ENCODE measurements at regions not wholly inside any gene's neighbourhood (a gene's known extent, or its start where the extent isn't known, plus 50 kb on each side); places are given as distances from the start of the nearest gene placed in this dataset.

DNA sequence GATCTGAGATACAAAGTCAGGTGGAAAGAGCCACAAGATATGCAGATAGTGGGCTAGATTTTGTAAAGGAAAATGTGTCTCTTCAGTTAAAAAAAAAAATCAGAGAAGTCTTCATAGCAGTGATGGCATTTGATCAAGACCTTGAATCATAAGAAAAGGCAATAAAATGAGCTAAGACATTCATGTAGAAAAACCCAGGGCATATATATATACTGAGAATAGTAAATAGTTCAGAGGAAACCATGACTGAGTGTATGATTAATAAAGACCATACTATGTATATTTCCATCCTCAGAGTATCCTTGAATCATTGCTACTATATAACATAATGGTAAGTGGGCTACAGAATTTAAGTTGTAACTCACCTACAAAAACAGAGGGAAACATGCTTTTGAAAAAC is 321.7 kb upstream of the NR5A2 start:
- DNase-seq (ENCODE audit: low read depth in 3 of 3, low spot score in 2 of 3), result no peak

DNA sequence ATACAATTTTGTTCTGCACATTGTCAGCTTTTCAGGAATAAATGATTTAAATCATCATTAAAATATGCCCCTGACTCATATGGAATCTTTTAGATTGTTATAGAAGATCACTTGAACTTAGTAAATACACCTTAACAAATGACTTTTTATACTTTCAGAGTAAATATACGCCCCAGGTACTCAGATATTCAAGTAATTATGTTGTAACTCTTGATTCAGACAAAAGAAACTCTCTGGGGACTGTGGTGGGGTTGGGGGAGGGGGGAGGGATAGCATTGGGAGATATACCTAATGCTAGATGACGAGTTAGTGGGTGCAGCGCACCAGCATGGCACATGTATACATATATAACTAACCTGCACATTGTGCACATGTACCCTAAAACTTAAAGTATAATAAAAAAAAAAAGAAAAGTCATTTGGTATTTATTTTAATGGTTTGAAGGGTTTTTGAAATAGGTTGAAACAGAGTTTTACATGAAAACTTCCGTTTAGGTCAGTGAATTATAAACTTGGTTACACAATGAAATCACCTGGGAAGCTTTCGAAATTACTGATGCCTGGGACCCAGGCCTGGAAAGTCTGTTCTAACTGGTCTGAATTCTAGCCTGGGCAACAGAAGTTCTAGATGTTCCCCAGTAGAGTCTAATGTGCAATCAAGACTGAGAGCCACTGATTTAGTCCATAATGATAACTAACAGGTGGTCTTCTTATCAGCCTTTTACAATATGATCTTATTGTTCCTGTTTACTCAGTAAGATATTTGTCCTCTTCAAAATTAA is 320.5 kb upstream of the NR5A2 start:
- no peak for DNase-seq (ENCODE audit: low read depth in 3 of 3, low spot score in 2 of 3)

DNA sequence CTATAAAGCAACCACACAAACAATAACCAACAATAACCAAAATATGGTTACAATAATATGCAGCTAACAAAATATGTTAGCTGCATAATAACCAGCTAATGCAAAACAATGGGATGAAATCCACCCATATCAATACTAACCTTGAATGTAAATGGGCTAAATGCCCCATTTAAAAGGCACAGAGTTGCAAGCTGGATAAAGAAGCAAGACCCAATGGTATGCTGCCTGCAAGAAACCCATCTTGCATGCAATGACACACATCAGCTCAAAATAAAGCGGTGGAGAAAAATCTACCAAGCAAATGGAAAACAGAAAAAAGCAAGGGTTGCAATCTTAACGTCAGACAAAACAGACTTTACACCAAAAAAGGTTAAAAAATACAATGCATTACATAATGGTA is 316.5 kb upstream of the NR5A2 start:
- no peak for DNase-seq (ENCODE audit: low read depth in 3 of 3, low spot score in 2 of 3)

DNA sequence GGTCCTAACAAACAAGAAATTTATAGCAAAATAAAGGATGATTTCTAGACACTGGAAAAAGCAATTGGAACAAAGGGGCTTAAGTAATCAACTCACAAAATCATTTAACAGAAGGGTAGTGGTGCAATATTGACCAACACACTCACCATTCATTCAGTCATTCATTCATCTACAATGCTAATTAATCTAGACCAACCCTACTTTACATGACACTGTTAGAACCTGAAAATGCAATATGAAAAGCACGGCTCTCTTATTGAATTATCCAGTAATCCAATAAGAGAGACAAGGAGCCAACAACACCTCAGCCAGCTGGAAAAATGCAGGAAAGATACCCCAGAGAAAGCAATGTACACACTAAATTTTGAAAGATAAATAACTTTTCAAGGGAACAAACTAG is 310.8 kb upstream of the NR5A2 start:
- no peak for DNase-seq (ENCODE audit: low read depth in 3 of 3, low spot score in 2 of 3)

- no peak for DNase-seq (ENCODE audit: low read depth in 3 of 3, low spot score in 2 of 3)
Observed at GRCh38 chr1:199719156-199719842, 308.2 kb upstream of the NR5A2 start.

- no peak for DNase-seq (ENCODE audit: low read depth in 3 of 3, low spot score in 2 of 3)
Observed at GRCh38 chr1:199720496-199720895, 307.0 kb upstream of the NR5A2 start.

- DNase-seq (ENCODE audit: low read depth in 3 of 3, low spot score in 2 of 3), result no peak
Observed at GRCh38 chr1:199721001-199721400, 306.5 kb upstream of the NR5A2 start.

- no peak for DNase-seq (ENCODE audit: low read depth in 3 of 3, low spot score in 2 of 3)
Observed at GRCh38 chr1:199723250-199723956, 304.1 kb upstream of the NR5A2 start.

GRCh38 chr1:199724049-199724448 is 303.5 kb upstream of the NR5A2 start:
- no peak for DNase-seq (ENCODE audit: low read depth in 3 of 3, low spot score in 2 of 3)

DNA sequence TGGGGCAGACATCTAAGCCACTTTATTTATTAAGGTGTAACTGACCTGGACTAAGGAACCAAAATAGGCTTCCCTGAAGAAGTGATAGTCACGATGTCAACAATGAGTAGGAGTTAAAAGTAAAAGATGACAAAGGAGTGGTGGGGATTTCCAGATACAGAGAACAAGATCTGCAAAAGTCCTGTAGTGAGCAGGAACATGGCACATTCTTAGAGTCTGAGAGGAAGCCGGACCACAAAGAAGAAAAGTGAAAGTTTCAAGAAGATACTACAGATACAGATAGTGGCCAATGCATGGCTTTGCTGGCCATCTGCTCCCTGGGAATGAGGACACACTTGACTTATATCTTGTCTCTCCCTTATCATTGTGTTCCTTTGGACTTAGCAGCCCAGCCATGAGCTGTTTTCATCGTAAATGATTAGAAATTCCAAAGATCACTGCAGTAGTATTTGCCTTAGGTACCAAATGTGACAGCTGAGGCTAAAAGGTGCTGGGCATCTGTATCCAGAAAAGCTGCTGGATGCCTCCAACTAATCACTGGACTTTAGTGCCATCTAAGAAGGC is 302.4 kb upstream of the NR5A2 start:
- DNase-seq (ENCODE audit: low read depth in 3 of 3, low spot score in 2 of 3), result no peak

DNA sequence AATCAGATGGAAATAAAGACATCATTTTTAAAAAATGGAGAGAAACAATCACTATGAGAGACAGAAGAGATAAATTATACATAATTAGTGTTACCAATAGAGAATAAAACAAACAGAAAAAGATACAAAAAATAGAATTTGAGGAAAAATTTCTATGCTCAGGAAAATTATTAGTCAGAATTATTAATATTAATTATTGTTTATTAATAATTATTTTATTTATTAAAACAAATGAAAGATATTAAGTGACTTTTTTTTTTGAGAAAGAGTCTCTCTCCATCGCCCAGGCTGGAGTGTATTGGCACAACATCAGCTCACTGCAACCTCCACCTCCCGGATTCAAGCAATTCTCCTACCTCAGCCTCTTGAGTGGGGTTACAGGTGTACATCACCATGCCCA is 299.8 kb upstream of the NR5A2 start:
- DNase-seq (ENCODE audit: low read depth in 3 of 3, low spot score in 2 of 3), result no peak

GRCh38 chr1:199728345-199728744 is 299.2 kb upstream of the NR5A2 start:
- no peak for DNase-seq (ENCODE audit: low read depth in 3 of 3, low spot score in 2 of 3)

- DNase-seq (ENCODE audit: low read depth in 3 of 3, low spot score in 2 of 3), result no peak
Observed at GRCh38 chr1:199733125-199733524, 294.4 kb upstream of the NR5A2 start.

GRCh38 chr1:199734186-199734585 is 293.3 kb upstream of the NR5A2 start:
- no peak for DNase-seq (ENCODE audit: low read depth in 3 of 3, low spot score in 2 of 3)

DNA sequence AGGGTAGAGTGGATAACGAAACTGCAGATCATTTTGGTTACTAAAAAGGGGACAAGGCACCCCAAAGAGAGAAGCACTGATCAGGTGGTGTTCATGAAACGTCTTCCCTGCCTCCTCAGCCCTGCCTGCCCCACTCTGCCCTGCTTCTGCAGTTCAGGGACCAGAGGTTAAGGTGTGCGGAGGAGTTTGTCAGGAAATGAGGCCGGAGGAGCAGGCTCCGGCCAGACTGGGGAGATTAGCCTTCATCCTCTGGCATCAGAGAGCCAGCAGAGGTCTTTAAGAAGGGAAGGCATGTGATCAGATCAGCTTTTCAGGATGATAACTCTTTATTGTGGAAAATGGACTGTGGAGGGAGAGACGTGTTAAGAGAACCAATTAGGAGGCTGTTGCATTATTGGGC is 291.9 kb upstream of the NR5A2 start:
- DNase-seq (ENCODE audit: low read depth in 3 of 3, low spot score in 2 of 3), result no peak

GRCh38 chr1:199736646-199737045 is 290.9 kb upstream of the NR5A2 start:
- no peak for DNase-seq (ENCODE audit: low read depth in 3 of 3, low spot score in 2 of 3)

GRCh38 chr1:199741586-199741985 is 285.9 kb upstream of the NR5A2 start:
- DNase-seq (ENCODE audit: low read depth in 3 of 3, low spot score in 2 of 3), result no peak

DNA sequence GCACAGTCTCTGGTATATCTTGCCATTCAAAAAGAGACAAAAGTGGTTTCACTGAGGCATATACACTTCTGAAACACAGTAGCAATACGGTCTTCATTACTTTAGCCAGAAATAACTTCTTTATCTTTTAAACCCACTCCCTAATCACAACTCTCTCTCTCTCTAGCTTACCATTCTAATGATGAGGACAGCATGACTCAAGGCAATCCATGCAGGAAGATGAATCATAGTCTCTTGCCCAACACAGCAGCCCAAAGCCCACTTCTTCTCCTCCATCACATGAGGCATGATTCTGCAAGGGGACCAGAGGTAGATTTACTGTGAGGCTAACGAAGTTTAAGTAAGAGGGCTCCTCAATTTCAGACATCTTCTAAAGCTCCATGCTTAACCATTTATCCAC is 285.0 kb upstream of the NR5A2 start:
- no peak for DNase-seq (ENCODE audit: low read depth in 3 of 3, low spot score in 2 of 3)

DNA sequence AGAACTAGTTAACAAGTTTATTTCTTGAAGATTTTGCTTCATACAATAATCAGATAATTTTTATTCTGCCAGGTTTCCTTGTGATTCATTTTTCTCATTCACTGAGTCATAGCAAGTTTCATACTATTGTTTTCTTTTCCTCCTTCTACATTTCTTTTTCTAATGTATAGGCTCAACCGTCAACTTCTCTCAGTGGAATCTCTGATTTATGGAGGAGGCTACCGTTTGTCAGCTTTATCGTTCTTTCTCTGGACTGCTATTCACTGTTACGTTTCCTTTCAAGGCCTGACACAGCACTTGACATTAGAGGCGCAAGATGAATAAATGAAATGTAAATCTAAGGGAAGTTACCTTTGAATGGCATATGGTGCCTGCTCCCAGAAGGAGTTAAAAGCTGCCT is 284.3 kb upstream of the NR5A2 start:
- no peak for DNase-seq (ENCODE audit: low read depth in 3 of 3, low spot score in 2 of 3)

DNA sequence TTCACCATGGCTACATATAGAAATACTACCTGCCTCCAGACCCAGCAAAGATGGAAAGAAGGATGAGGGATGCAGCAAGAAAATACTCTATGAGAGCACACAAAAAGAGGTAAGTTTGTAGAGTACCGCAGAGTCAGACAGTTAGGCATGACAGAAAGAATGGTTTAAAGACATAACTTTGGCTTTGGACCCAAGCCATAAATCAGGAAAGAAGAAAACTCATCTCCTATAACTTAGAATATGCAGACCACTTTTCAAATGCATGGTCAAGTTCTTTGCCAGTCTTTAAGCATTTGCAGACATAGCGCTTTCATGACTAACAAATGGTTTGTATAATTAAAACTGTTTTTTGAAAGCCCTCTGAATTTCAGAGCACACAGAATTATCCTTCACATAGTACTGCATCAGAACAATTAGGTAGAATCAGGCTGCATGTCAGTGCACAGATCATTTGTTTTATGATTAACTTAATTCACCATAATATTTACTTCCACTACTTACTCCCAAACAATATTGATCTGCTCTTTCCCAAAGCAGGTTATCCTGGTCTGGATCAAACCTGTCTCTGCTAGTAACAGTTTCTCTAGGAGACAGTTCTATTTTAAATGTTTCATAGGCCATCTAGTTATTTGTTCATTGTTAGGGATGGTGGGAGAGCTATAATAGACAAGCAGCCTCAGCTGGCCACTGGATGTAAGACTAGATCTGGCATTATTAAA is 280.7 kb upstream of the NR5A2 start:
- DNase-seq (ENCODE audit: low read depth in 3 of 3, low spot score in 2 of 3), result no peak

DNA sequence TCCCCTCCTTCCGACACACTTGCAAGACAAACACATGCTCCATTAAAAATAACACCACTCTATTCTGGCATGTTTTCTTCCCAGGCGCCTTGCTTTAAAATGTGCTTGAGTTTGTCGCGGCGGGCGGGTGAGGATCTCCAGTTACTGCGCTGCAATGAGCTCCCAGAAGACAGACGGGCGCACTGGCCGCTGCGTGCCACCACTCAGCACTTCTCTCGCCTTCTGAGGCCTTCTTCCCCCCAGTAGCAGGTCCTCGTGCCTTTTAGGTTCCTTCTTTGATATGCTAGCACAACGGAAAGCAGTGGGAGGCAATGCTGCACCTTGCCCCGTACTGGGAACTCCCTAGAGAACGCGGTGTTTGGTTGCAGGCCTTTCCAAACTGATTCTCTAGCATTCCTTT is 279.5 kb upstream of the NR5A2 start:
- peak in 2 of 3 donors; percentile 21 to 56 for DNase-seq (ENCODE audit: low read depth in 3 of 3, low spot score in 2 of 3)
